ENCODE measurements at regions not wholly inside any gene's neighbourhood (a gene's known extent, or its start where the extent isn't known, plus 50 kb on each side); places are given as distances from the start of the nearest gene placed in this dataset.
A peak's percentile ranks its signal among the peaks of the same experiment; 100 is the strongest.

- peak; percentile 32 for DNase-seq (ENCODE audit: low spot score)
These were observed 83.1 kb upstream of the FNDC3B start for GRCh38 chr3:171956181-171956683.

- no peak for DNase-seq (ENCODE audit: low spot score)
These were observed 82.7 kb upstream of the FNDC3B start for GRCh38 chr3:171956705-171957104.

- DNase-seq (ENCODE audit: low spot score), result no peak
These were observed 79.8 kb upstream of the FNDC3B start for GRCh38 chr3:171959532-171960089.

- DNase-seq (ENCODE audit: low spot score), result no peak
These were observed 79.2 kb upstream of the FNDC3B start for GRCh38 chr3:171960159-171960558.

GRCh38 chr3:171962137-171962720, 77.1 kb upstream of the FNDC3B start:
- no peak for DNase-seq (ENCODE audit: low spot score)

- DNase-seq (ENCODE audit: low spot score), result no peak
These were observed 75.8 kb upstream of the FNDC3B start for GRCh38 chr3:171963546-171963945.

GRCh38 chr3:171965067-171965712, 74.2 kb upstream of the FNDC3B start:
- DNase-seq (ENCODE audit: low spot score), result no peak

- no peak for DNase-seq (ENCODE audit: low spot score)
These were observed 72.7 kb upstream of the FNDC3B start for GRCh38 chr3:171966533-171967136.

- DNase-seq (ENCODE audit: low spot score), result peak; percentile 25
These were observed 72.1 kb upstream of the FNDC3B start for GRCh38 chr3:171967137-171967783.

GRCh38 chr3:171967932-171968678, 71.3 kb upstream of the FNDC3B start:
- no peak for DNase-seq (ENCODE audit: low spot score)

- DNase-seq (ENCODE audit: low spot score), result no peak
These were observed 69.0 kb upstream of the FNDC3B start for GRCh38 chr3:171970301-171970788.

GRCh38 chr3:171971919-171972514, 67.4 kb upstream of the FNDC3B start:
- DNase-seq (ENCODE audit: low spot score), result no peak

- DNase-seq (ENCODE audit: low spot score), result no peak
These were observed 66.5 kb upstream of the FNDC3B start for GRCh38 chr3:171972871-171973348.

- peak; percentile 21 for DNase-seq (ENCODE audit: low spot score)
These were observed 64.2 kb upstream of the FNDC3B start for GRCh38 chr3:171974986-171975837.

GRCh38 chr3:171976526-171976925, 62.9 kb upstream of the FNDC3B start:
- DNase-seq (ENCODE audit: low spot score), result no peak

- DNase-seq (ENCODE audit: low spot score), result no peak
These were observed 61.9 kb upstream of the FNDC3B start for GRCh38 chr3:171977441-171977840.

- DNase-seq (ENCODE audit: low spot score), result peak; percentile 40
These were observed 61.5 kb upstream of the FNDC3B start for GRCh38 chr3:171977860-171978259.

- DNase-seq (ENCODE audit: low spot score), result no peak
These were observed 61.0 kb upstream of the FNDC3B start for GRCh38 chr3:171978390-171978789.

- DNase-seq (ENCODE audit: low spot score), result no peak
These were observed 60.3 kb upstream of the FNDC3B start for GRCh38 chr3:171979081-171979480.
